ENCODE measurements at regions not wholly inside any gene's neighbourhood (a gene's known extent, or its start where the extent isn't known, plus 50 kb on each side); places are given as distances from the start of the nearest gene placed in this dataset.
"Not testable (repeated sequence)": the region's sequence is repeated elsewhere in the genome, so short reads cannot be mapped to it uniquely, and the experiment has no call there.

- Histone ChIP-seq H3K4me1 (ENCODE audit: insufficient read depth, low read length) (no peaks in the 10 kb centered on the region), H2AFZ (ENCODE audit: low read length) (no peak overlapping the region), H3K36me3 (ENCODE audit: insufficient read depth, low read length) (no peaks in the 10 kb centered on the region), H4K20me1 (ENCODE audit: insufficient read depth, low read length) (no peaks in the 10 kb centered on the region), H3K4me2 (ENCODE audit: insufficient read depth, low read length) (no peak overlapping the region), H3K79me2 (ENCODE audit: insufficient read depth, low read length) (no peaks in the 10 kb centered on the region), H3K4me3 (ENCODE audit: insufficient read depth, low read length) (no peak overlapping the region), H3K9me3 (ENCODE audit: low read depth, low read length) (no peaks in the 10 kb centered on the region), H3K27me3 (ENCODE audit: insufficient read depth, low read length) (no peaks in the 10 kb centered on the region), H3K27ac (ENCODE audit: low read depth, low read length) (no peak overlapping the region)
- DNase-seq (ENCODE audit: insufficient read length, low spot score, missing footprints) = no peak
- TF ChIP-seq, protein P1, sequence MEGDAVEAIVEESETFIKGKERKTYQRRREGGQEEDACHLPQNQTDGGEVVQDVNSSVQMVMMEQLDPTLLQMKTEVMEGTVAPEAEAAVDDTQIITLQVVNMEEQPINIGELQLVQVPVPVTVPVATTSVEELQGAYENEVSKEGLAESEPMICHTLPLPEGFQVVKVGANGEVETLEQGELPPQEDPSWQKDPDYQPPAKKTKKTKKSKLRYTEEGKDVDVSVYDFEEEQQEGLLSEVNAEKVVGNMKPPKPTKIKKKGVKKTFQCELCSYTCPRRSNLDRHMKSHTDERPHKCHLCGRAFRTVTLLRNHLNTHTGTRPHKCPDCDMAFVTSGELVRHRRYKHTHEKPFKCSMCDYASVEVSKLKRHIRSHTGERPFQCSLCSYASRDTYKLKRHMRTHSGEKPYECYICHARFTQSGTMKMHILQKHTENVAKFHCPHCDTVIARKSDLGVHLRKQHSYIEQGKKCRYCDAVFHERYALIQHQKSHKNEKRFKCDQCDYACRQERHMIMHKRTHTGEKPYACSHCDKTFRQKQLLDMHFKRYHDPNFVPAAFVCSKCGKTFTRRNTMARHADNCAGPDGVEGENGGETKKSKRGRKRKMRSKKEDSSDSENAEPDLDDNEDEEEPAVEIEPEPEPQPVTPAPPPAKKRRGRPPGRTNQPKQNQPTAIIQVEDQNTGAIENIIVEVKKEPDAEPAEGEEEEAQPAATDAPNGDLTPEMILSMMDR (IDR thresholded peaks at IDR 0.05; ENCODE audit: extremely low read depth, low read depth, low read length) = no peak
These were observed 226.9 kb upstream of the SHH start for GRCh38 chr7:156039194-156039593.

DNA sequence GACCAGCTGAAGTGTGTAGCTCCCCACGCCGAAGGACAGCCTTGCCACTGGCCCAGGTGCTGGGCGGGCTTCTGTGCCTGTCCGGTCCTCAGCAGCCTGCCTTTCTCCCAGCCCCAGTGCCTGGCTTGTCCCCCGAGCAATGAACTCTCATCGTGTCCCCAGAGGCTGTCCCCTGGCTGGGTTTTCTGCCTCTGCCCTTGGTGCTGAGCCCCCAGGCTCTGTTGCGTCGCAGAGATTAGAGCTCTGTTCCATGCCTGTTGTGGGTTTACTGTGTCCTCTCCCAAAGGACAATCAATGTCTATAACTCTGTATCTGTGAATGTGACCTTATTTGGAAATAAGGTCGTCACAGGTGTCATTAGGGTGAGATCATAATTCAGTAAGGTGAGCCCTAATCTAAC lies 226.1 kb upstream of the SHH start:
- H3K4me1 ChIP-seq (ENCODE audit: insufficient read depth, low read length) = no peaks in the 10 kb centered on the region
- TF ChIP-seq, protein P1 (IDR thresholded peaks at IDR 0.05; ENCODE audit: extremely low read depth, low read depth, low read length) = no peak
- H3K27me3 ChIP-seq (ENCODE audit: insufficient read depth, low read length) = no peaks in the 10 kb centered on the region
- H3K27ac ChIP-seq (ENCODE audit: low read depth, low read length) = no peak overlapping the region
- H3K9me3 ChIP-seq (ENCODE audit: low read depth, low read length) = no peaks in the 10 kb centered on the region
- H3K4me3 ChIP-seq (ENCODE audit: insufficient read depth, low read length) = no peak overlapping the region
- no peaks in the 10 kb centered on the region for H3K36me3 ChIP-seq (ENCODE audit: insufficient read depth, low read length)
- H4K20me1 ChIP-seq (ENCODE audit: insufficient read depth, low read length) = no peaks in the 10 kb centered on the region
- no peak overlapping the region for H2AFZ ChIP-seq (ENCODE audit: low read length)
- DNase-seq (ENCODE audit: insufficient read length, low spot score, missing footprints) = no peak
- H3K79me2 ChIP-seq (ENCODE audit: insufficient read depth, low read length) = no peaks in the 10 kb centered on the region
- no peak overlapping the region for H3K4me2 ChIP-seq (ENCODE audit: insufficient read depth, low read length)

DNA sequence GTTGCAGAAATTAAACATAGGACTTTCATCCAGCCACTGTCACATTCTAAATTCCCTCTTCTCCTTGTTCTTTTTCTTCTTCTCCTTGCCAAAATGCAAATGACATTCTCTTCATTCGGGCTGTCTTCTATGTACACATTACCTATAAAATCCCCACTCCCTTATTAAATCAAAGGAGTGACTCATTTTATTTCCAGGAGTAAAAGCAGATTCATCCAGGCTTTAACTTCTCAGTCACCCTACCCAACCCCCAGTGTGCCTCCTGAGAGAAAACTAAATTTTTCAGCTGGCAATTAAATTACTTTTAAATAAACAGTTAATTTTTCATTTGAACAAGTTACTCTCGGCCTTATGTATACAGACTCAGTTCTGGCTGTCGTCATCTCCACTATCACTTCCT lies 223.9 kb upstream of the SHH start:
- Histone ChIP-seq H3K9me3 (ENCODE audit: low read depth, low read length) (no peaks in the 10 kb centered on the region), H3K79me2 (ENCODE audit: insufficient read depth, low read length) (no peaks in the 10 kb centered on the region), H3K4me3 (ENCODE audit: insufficient read depth, low read length) (no peak overlapping the region), H3K4me1 (ENCODE audit: insufficient read depth, low read length) (no peaks in the 10 kb centered on the region), H4K20me1 (ENCODE audit: insufficient read depth, low read length) (no peaks in the 10 kb centered on the region), H3K27me3 (ENCODE audit: insufficient read depth, low read length) (no peaks in the 10 kb centered on the region), H2AFZ (ENCODE audit: low read length) (no peak overlapping the region), H3K27ac (ENCODE audit: low read depth, low read length) (no peak overlapping the region), H3K36me3 (ENCODE audit: insufficient read depth, low read length) (no peaks in the 10 kb centered on the region), H3K4me2 (ENCODE audit: insufficient read depth, low read length) (no peak overlapping the region)
- DNase-seq (ENCODE audit: insufficient read length, low spot score, missing footprints) = no peak
- TF ChIP-seq, protein P1 (IDR thresholded peaks at IDR 0.05; ENCODE audit: extremely low read depth, low read depth, low read length) = no peak

- not testable (repeated sequence) for H3K79me2 ChIP-seq (ENCODE audit: insufficient read depth, low read length); H3K36me3 ChIP-seq (ENCODE audit: insufficient read depth, low read length); H3K27ac ChIP-seq (ENCODE audit: low read depth, low read length); H3K9me3 ChIP-seq (ENCODE audit: low read depth, low read length); DNase-seq (ENCODE audit: insufficient read length, low spot score, missing footprints); H3K27me3 ChIP-seq (ENCODE audit: insufficient read depth, low read length); H3K4me2 ChIP-seq (ENCODE audit: insufficient read depth, low read length); H3K4me3 ChIP-seq (ENCODE audit: insufficient read depth, low read length); H3K4me1 ChIP-seq (ENCODE audit: insufficient read depth, low read length); H4K20me1 ChIP-seq (ENCODE audit: insufficient read depth, low read length); H2AFZ ChIP-seq (ENCODE audit: low read length)
These were observed 223.1 kb upstream of the SHH start for GRCh38 chr7:156035387-156035786.

GRCh38 chr7:156034397-156034796 lies 222.1 kb upstream of the SHH start:
- no peak for DNase-seq (ENCODE audit: insufficient read length, low spot score, missing footprints)
- Histone ChIP-seq H3K9me3 (ENCODE audit: low read depth, low read length) (no peaks in the 10 kb centered on the region), H3K79me2 (ENCODE audit: insufficient read depth, low read length) (no peaks in the 10 kb centered on the region), H4K20me1 (ENCODE audit: insufficient read depth, low read length) (no peaks in the 10 kb centered on the region), H2AFZ (ENCODE audit: low read length) (no peak overlapping the region), H3K4me2 (ENCODE audit: insufficient read depth, low read length) (no peak overlapping the region), H3K4me1 (ENCODE audit: insufficient read depth, low read length) (no peaks in the 10 kb centered on the region), H3K27ac (ENCODE audit: low read depth, low read length) (no peak overlapping the region), H3K27me3 (ENCODE audit: insufficient read depth, low read length) (no peaks in the 10 kb centered on the region), H3K36me3 (ENCODE audit: insufficient read depth, low read length) (no peaks in the 10 kb centered on the region), H3K4me3 (ENCODE audit: insufficient read depth, low read length) (no peak overlapping the region)
- TF ChIP-seq, protein P1 (IDR thresholded peaks at IDR 0.05; ENCODE audit: extremely low read depth, low read depth, low read length) = no peak

Measured in osteoblast (primary cell).